Keratinocyte (primary cell): ENCODE measurements at regions not wholly inside any gene's neighbourhood (a gene's known extent, or its start where the extent isn't known, plus 50 kb on each side); places are given as distances from the start of the nearest gene placed in this dataset.

ENCODE experiments used
- DNase-seq: peaks from one replicate; pipeline ENCODE4 v3.0.0-alpha.2; 2011; ENCODE audit warnings: low read depth, missing footprints, low spot score
- FAIRE-seq: peaks from 2 replicates; lab custom pipeline; 2011; peaks lifted over from hg19 to GRCh38; lab: Jason Lieb, UNC
- H2AFZ ChIP-seq: 2 replicates; pipeline ENCODE4 v1.6.0; 2012; ENCODE audit warnings: low read length, control low read depth, inconsistent platforms; ENCODE audit not compliant: control insufficient read depth
- H3K27ac ChIP-seq: 2 replicates; pipeline ENCODE4 v1.5.1; 2011; ENCODE audit warnings: low read length; ENCODE audit not compliant: control insufficient read depth, insufficient read depth
- H3K27me3 ChIP-seq: 3 replicates; pipeline ENCODE4 v1.6.0; 2011; ENCODE audit warnings: low read length; ENCODE audit not compliant: control insufficient read depth, insufficient read depth; ENCODE audit errors: extremely low read depth
- H3K36me3 ChIP-seq, 2 experiments: 2 replicates in 1 of 2; 3 replicates in 1 of 2; pipeline ENCODE4 v1.5.1; 2011; ENCODE audit warnings: low read length in 2 of 2, mild to moderate bottlenecking in 1 of 2; ENCODE audit not compliant: control insufficient read depth in 2 of 2, insufficient read depth in 2 of 2; ENCODE audit errors: extremely low read depth in 1 of 2
- H3K4me1 ChIP-seq: 3 replicates; pipeline ENCODE4 v1.5.1; 2011; ENCODE audit warnings: low read length; ENCODE audit not compliant: control insufficient read depth, insufficient read depth; ENCODE audit errors: extremely low read depth
- H3K4me2 ChIP-seq: 3 replicates; pipeline ENCODE4 v1.6.0; 2011; ENCODE audit warnings: low read depth, low read length; ENCODE audit not compliant: control insufficient read depth, insufficient read depth; ENCODE audit errors: extremely low read depth
- H3K4me3 ChIP-seq, 3 experiments: fragments of 200-600 bp in 1 of 3; sonication (generic) in 1 of 3; 2 replicates in 2 of 3; 3 replicates in 1 of 3; pipeline ENCODE4 v1.5.1; 2011 to 2016; ENCODE audit warnings: low read length in 3 of 3, mild to moderate bottlenecking in 3 of 3, control low read depth in 2 of 3, inconsistent platforms in 1 of 3, low read depth in 1 of 3, mixed read lengths in 1 of 3, mixed run types in 1 of 3, moderate library complexity in 1 of 3; ENCODE audit not compliant: control insufficient read depth in 2 of 3, insufficient read depth in 2 of 3; ENCODE audit errors: extremely low read depth in 1 of 3
- H3K79me2 ChIP-seq: 2 replicates; pipeline ENCODE4 v1.6.0; 2012; ENCODE audit warnings: low read length; ENCODE audit not compliant: control insufficient read depth, insufficient read depth
- H3K9ac ChIP-seq: 3 replicates; pipeline ENCODE4 v1.6.0; 2011; ENCODE audit warnings: low read length; ENCODE audit not compliant: control insufficient read depth, insufficient read depth; ENCODE audit errors: extremely low read depth
- H3K9me1 ChIP-seq: 3 replicates; pipeline ENCODE4 v1.6.0; 2011; ENCODE audit warnings: low read length; ENCODE audit not compliant: control insufficient read depth, insufficient read depth; ENCODE audit errors: extremely low read depth
- H3K9me3 ChIP-seq: 2 replicates; pipeline ENCODE4 v1.5.1; 2012; ENCODE audit warnings: low read depth, low read length; ENCODE audit not compliant: control insufficient read depth
- H4K20me1 ChIP-seq: 3 replicates; pipeline ENCODE4 v1.6.0; 2011; ENCODE audit warnings: low read length; ENCODE audit not compliant: control insufficient read depth, insufficient read depth; ENCODE audit errors: extremely low read depth
- CTCF ChIP-seq, 3 experiments: IDR thresholded peaks in 1 of 3; conservative IDR thresholded peaks in 1 of 3; optimal IDR thresholded peaks in 1 of 3; 2 replicates in 2 of 3; 3 replicates in 1 of 3; pipeline versions ENCODE3 to v1.5.1; 2011; ENCODE audit warnings: low read length in 3 of 3, mild to moderate bottlenecking in 3 of 3, moderate library complexity in 2 of 3, control low read depth in 1 of 3, inconsistent platforms in 1 of 3; ENCODE audit not compliant: insufficient read depth in 2 of 3; ENCODE audit errors: extremely low read depth in 1 of 3
- EZH2 ChIP-seq: IDR thresholded peaks from one replicate; pipeline ENCODE4 v1.6.1; 2012; ENCODE audit warnings: inconsistent platforms, mild to moderate bottlenecking, low read length, moderate library complexity
- dilution Hi-C: fragments of 300-500 bp; cut with MboI; formaldehyde crosslinking; loops from one replicate; pipeline ENCODE4 v1.7.0; 2020; ENCODE audit warnings: low sequenced_read_pairs; ENCODE audit not compliant: extremely low pct_ligation_motif_present

GRCh38 chr14:24692382-24693352, 58.7 kb upstream of the GZMB start:
- no peak overlapping the region for H3K4me3 ChIP-seq
- H3K4me2 ChIP-seq, result no peak overlapping the region
- no peak overlapping the region for H3K9ac ChIP-seq
- no peaks in the 10 kb centered on the region for H3K79me2 ChIP-seq
- H3K27me3 ChIP-seq, result no peaks in the 10 kb centered on the region
- no peak for TF ChIP-seq CTCF (optimal IDR thresholded peaks at IDR 0.05 in 1 of 3, IDR thresholded peaks at IDR 0.05 in 1 of 3, conservative IDR thresholded peaks at IDR 0.05 in 1 of 3; ENCODE audit: extremely low read depth in 1 of 3, insufficient read depth in 2 of 3, low read length in 3 of 3)
- no peak for TF ChIP-seq EZH2
- DNase-seq (no peak), FAIRE-seq (no peak)
- dilution Hi-C loops, result no loop called here
- H3K36me3 ChIP-seq, result no peaks in the 10 kb centered on the region
- H3K4me1 ChIP-seq, result no peaks in the 10 kb centered on the region
- H3K27ac ChIP-seq, result no peak overlapping the region
- no peaks in the 10 kb centered on the region for H4K20me1 ChIP-seq
- H3K9me3 ChIP-seq, result no peaks in the 10 kb centered on the region
- H3K9me1 ChIP-seq, result no peaks in the 10 kb centered on the region
- H2AFZ ChIP-seq, result no peak overlapping the region

- H2AFZ ChIP-seq, result no peak overlapping the region
- no peaks in the 10 kb centered on the region for H3K9me3 ChIP-seq
- TF ChIP-seq EZH2 (no peak), CTCF (optimal IDR thresholded peaks at IDR 0.05 in 1 of 3, IDR thresholded peaks at IDR 0.05 in 1 of 3, conservative IDR thresholded peaks at IDR 0.05 in 1 of 3; ENCODE audit: extremely low read depth in 1 of 3, insufficient read depth in 2 of 3, low read length in 3 of 3) (no peak)
- H3K4me3 ChIP-seq, result no peak overlapping the region
- no peak overlapping the region for H3K4me2 ChIP-seq
- H3K79me2 ChIP-seq, result no peaks in the 10 kb centered on the region
- no peak overlapping the region for H3K9ac ChIP-seq
- dilution Hi-C loops, result no loop called here
- no peak overlapping the region for H3K27ac ChIP-seq
- DNase-seq, result no peak
- no peaks in the 10 kb centered on the region for H3K27me3 ChIP-seq
- H3K9me1 ChIP-seq, result no peaks in the 10 kb centered on the region
- H3K4me1 ChIP-seq, result no peaks in the 10 kb centered on the region
- no peaks in the 10 kb centered on the region for H4K20me1 ChIP-seq
- no peak for FAIRE-seq
- H3K36me3 ChIP-seq, result no peaks in the 10 kb centered on the region
Measured at GRCh38 chr14:24690492-24690891, 56.5 kb upstream of the GZMB start.
